ENCODE measurements at regions not wholly inside any gene's neighbourhood (a gene's known extent, or its start where the extent isn't known, plus 50 kb on each side); places are given as distances from the start of the nearest gene placed in this dataset.

DNA sequence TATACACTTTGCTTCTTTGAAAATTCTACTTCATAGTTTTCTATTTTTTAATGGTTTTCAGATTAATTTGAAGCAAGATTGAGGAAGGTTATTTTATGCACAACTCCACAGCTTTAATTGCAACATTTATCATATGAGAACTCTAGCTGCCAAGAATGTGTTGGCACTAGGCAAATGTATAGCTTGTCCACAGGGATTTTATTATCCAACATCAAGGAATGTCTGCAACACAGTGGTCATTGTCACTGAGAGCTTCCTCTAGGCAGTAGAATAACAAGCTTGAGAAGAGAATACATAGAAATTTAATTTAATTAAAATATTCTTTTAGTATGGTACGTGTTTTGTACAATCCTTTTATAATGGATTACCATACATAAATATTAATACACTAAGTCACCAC lies 1600.8 kb downstream of the ARAP2 start:
- no peak overlapping the region for H3K4me3 ChIP-seq (ENCODE audit: low read depth, low read length)
- DNase-seq (ENCODE audit: low read depth), result no peak
- TF ChIP-seq, protein P1, sequence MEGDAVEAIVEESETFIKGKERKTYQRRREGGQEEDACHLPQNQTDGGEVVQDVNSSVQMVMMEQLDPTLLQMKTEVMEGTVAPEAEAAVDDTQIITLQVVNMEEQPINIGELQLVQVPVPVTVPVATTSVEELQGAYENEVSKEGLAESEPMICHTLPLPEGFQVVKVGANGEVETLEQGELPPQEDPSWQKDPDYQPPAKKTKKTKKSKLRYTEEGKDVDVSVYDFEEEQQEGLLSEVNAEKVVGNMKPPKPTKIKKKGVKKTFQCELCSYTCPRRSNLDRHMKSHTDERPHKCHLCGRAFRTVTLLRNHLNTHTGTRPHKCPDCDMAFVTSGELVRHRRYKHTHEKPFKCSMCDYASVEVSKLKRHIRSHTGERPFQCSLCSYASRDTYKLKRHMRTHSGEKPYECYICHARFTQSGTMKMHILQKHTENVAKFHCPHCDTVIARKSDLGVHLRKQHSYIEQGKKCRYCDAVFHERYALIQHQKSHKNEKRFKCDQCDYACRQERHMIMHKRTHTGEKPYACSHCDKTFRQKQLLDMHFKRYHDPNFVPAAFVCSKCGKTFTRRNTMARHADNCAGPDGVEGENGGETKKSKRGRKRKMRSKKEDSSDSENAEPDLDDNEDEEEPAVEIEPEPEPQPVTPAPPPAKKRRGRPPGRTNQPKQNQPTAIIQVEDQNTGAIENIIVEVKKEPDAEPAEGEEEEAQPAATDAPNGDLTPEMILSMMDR (IDR thresholded peaks at IDR 0.05; ENCODE audit: insufficient read depth, low read depth, low read length), result no peak

DNA sequence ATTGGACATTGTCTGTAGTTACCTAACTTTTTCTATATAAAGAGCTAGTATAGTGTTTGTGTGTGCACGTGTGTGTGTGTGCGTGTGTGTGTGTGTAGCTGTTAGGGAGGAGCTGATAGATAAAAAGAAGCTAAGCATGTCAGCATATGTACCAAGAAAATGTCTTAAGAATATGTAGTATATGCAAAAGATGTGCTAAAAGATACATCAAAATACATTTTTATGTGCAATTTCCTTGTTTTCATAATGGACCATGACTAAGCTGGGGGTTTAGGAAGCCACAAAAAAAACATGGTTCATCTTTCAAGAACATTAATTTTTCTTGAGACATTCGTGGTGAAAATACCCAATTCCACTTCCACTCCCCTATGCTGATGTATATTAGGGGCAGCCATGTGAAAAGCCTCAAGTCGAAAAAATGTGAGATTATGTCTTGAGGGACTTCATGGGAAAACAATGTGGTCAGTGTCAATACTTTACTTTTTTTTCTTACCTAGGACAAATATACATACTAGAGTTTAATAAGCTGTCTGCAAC lies 1599.7 kb downstream of the ARAP2 start:
- no peak overlapping the region for H3K4me3 ChIP-seq (ENCODE audit: low read depth, low read length)
- TF ChIP-seq, protein P1 (IDR thresholded peaks at IDR 0.05; ENCODE audit: insufficient read depth, low read depth, low read length), result no peak
- DNase-seq (ENCODE audit: low read depth), result no peak

DNA sequence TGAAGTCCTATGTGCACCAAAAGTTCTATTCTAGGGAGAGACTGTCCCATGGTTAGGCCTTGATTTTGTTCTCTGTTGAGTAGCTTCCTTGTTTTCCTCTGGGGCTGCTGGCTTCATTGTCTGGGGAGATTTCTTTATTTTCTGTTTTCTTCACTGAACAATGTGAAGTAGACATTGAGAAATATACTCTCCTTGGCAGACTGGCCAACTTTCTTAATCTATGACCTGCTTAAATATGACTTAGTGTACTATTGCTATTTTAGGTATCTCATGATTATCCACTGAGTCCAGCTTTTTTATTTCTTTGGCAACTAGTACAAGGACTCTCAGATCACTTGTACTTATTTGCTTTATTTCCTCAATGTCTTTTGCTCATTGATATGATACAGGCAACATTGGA lies 1594.6 kb downstream of the ARAP2 start:
- TF ChIP-seq, protein P1 (IDR thresholded peaks at IDR 0.05; ENCODE audit: insufficient read depth, low read depth, low read length), result no peak
- no peak overlapping the region for H3K4me3 ChIP-seq (ENCODE audit: low read depth, low read length)
- no peak for DNase-seq (ENCODE audit: low read depth)

DNA sequence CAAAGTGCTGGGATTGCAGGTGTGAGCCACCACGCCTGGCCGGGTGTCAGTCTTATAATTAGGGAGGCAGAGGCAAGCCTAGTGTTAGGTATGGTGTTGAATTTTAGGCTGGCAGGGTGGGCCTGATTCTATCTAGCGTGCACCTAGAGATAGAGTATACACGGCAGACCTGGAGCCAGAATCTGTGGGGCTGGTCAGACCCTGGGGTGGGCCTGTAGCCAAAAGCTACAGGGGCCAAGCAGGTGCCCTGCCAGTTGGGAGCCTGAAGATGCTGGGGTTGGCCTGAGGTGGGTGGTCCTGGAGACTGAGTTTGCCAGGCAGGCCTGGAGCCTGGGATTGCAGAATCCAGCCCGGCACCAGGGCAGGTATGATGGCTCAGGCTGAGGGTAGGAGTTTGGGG lies 1580.3 kb downstream of the ARAP2 start:
- H3K4me3 ChIP-seq (ENCODE audit: low read depth, low read length), result no peak overlapping the region
- TF ChIP-seq, protein P1 (IDR thresholded peaks at IDR 0.05; ENCODE audit: insufficient read depth, low read depth, low read length), result no peak

DNA sequence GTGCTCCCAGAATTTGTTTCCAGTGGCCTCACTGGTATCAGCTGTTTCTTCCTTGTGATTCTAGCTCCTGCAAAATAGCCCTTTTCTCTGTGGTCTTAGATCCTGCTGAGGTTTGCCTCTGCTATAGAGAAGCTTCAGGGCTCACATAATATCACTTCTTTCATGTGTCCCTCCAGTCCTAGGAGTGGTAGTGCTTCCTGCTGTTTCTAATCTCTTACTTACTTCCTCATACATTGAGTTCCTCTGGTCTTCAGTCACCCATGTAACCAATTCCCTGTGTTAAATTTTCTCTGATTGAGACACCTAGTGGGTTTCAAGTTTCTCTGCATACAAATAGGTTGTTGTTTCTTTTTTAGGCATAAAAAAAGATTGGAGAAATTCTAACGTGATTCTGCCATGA lies 1567.9 kb downstream of the ARAP2 start:
- DNase-seq (ENCODE audit: low read depth), result no peak
- TF ChIP-seq, protein P1 (IDR thresholded peaks at IDR 0.05; ENCODE audit: insufficient read depth, low read depth, low read length), result no peak
- no peak overlapping the region for H3K4me3 ChIP-seq (ENCODE audit: low read depth, low read length)

More for the DNA sequence above, 1580.3 kb downstream of the ARAP2 start:
- DNase-seq (ENCODE audit: low read depth), result no peak

DNA sequence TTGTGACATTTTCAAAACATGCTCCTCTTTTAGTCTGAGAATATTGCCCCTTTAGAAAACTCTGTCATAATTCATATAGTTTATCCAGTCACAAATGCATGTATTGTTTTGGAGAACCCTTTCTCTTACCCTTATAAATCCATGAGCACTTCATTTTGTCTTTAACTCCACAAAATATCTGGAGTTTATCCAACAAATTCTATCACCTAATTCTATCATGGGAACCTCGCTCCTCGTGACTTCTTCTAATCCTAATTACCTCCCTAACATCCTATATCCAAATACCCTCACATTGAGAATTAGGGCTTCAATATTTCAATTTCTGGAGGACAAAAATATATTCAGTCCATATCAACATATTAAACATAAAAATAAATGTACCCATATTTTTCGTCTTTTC lies 1565.9 kb downstream of the ARAP2 start:
- no peak for DNase-seq (ENCODE audit: low read depth)
- no peak overlapping the region for H3K4me3 ChIP-seq (ENCODE audit: low read depth, low read length)
- TF ChIP-seq, protein P1 (IDR thresholded peaks at IDR 0.05; ENCODE audit: insufficient read depth, low read depth, low read length), result no peak

DNA sequence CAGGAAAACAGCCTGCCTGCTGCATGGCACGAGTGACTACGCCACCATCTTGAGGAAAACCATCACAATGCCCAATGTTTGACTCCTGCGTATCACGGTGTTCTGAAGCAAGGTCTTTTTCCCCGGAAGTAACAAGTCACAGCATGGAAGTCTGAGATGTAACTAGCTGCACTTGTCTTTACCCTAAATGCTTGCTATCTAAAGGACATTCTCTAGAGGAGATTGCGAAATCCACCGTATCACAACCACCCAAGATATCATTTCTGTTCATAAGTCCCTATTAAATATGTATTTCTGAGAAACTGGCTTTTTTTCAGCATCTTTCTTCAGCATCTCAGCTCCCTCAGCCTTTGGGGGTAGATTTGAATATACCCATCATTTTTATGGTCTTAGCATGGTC lies 1565.1 kb downstream of the ARAP2 start:
- no peak overlapping the region for H3K4me3 ChIP-seq (ENCODE audit: low read depth, low read length)
- TF ChIP-seq, protein P1 (IDR thresholded peaks at IDR 0.05; ENCODE audit: insufficient read depth, low read depth, low read length), result no peak
- DNase-seq (ENCODE audit: low read depth), result no peak
